Erythroblast (primary cell): ENCODE measurements at regions not wholly inside any gene's neighbourhood (a gene's known extent, or its start where the extent isn't known, plus 50 kb on each side); places are given as distances from the start of the nearest gene placed in this dataset.
"Not testable (repeated sequence)": the region's sequence is repeated elsewhere in the genome, so short reads cannot be mapped to it uniquely, and the experiment has no call there.

Experiments
- DNase-seq, 2 experiments: peaks; one replicate each; lab custom pipeline; 2025; lab: John Stamatoyannopoulos, UW
- GATA1 ChIP-seq: IDR thresholded peaks from 2 replicates; pipeline ENCODE4 v1.6.1; 2011; ENCODE audit warnings: low read depth, mild to moderate bottlenecking, control low read depth, low read length, moderate library complexity
- POLR2A ChIP-seq: IDR thresholded peaks from 2 replicates; pipeline ENCODE4 v1.6.1; 2011; ENCODE audit warnings: mild to moderate bottlenecking, low read length

GRCh38 chr9:13816837-13817236 lies 497.1 kb downstream of the NFIB start:
- TF ChIP-seq GATA1, result no peak
- TF ChIP-seq POLR2A, result no peak
- no peak for DNase-seq

GRCh38 chr9:13814647-13815400 lies 499.1 kb downstream of the NFIB start:
- TF ChIP-seq POLR2A (no peak), GATA1 (no peak)
- DNase-seq, result no peak

DNA sequence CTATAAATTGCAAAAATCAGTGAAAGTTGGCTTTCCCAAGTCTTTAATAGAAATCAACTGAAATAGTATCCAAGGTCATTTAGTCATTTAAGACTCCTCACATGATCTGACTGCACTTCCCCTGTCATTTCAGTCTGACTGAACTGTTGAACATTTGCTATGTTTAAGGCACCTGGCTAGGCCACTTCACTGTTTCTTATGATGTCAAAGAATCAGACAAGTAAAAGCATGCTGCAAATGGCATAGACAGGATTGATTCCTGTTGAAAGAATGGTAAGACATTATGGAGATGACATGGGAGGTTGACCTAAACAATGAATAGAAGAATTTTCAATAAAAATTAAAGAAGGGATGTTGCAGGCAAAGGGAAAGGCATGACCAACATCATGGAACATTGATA lies 502.1 kb downstream of the NFIB start:
- no peak for TF ChIP-seq POLR2A
- TF ChIP-seq GATA1, result no peak
- no peak for DNase-seq

DNA sequence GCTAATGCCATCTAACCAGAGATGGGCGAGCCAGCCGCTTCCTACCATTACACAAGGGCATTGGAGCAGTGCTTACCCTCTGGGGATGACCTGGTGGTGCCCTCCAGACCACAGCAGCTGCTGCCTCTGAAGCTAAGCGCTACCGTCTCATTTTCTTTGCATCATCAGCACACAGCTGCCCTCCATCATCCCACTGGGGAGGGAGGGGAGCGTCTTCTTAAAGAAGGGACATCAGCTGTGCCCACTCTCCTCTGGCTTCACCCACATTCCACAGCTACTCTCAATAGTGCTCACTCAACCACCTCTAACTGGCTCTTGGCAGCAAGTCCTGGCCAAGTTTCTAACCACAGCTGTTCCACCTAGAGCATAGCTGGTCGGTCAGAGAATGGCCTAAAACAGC lies 503.4 kb downstream of the NFIB start:
- no peak for DNase-seq
- TF ChIP-seq POLR2A, result no peak
- TF ChIP-seq GATA1, result no peak

DNA sequence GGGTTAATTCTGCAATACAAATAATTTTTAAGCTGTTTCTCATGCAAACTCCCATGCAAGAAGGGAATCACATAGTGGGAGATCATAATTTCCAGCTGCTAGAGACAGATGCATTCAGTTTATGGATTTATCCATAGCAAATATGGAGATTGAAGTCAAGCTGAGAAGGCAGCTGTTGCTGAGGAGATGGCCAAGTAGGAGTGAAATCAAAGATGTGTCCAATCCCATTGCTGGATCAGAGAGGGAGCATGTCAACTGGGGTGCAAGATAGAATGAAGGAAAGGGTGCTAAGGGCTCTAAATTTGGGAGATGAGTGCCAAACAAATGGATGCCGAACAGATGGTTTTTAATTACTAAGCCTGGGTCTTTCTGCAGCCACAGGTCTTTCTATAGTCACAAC lies 504.5 kb downstream of the NFIB start:
- no peak for DNase-seq
- TF ChIP-seq GATA1 (no peak), POLR2A (no peak)

DNA sequence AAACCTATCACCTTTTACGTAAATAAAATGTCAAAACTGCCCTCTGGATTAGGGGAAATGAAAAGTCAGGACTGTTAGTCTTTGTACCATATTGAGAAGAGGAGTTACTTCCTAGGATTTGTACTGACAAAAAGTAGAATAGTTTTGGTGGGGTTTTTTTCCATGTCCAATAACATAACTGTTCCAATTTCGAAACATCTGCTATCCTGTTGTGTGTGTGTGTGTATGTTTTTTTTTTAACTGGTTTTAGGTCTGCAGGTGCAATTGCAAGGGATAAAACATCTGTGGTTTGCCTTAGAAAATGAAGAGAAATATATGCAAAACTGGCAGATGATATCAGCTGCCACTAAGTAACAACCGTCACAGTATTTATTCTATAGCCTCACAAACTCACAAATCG lies 506.8 kb downstream of the NFIB start:
- no peak for DNase-seq
- no peak for TF ChIP-seq GATA1
- no peak for TF ChIP-seq POLR2A

GRCh38 chr9:13806714-13807113 lies 507.2 kb downstream of the NFIB start:
- no peak for DNase-seq
- TF ChIP-seq POLR2A, result no peak
- no peak for TF ChIP-seq GATA1

- DNase-seq, result no peak
- TF ChIP-seq GATA1 (no peak), POLR2A (no peak)
These were observed 508.4 kb downstream of the NFIB start for GRCh38 chr9:13805546-13805945.

DNA sequence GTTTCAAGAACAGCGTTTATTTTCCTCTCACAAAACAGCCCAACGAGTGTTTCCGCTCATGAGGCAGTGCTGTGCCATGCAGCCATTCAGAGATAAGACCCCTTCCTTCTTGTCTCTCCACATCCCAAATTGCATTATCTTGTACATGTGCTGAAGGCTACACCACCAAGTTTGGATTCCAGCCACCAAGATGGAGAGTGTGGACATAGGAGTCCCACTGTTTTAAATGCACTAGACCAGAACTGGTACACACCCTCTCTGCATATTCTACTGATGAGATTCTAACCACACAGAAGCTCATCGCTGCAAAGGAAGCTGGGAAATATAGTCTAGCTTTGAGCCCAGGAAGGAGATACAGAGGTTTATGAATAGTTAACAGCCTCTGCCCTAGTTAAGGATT lies 509.4 kb downstream of the NFIB start:
- no peak for TF ChIP-seq POLR2A
- TF ChIP-seq GATA1, result no peak
- DNase-seq, result no peak

GRCh38 chr9:13800776-13801175 lies 513.2 kb downstream of the NFIB start:
- no peak for DNase-seq
- TF ChIP-seq POLR2A (no peak), GATA1 (no peak)

- not testable (repeated sequence) for DNase-seq
These were observed 516.2 kb downstream of the NFIB start for GRCh38 chr9:13797701-13798100.

DNA sequence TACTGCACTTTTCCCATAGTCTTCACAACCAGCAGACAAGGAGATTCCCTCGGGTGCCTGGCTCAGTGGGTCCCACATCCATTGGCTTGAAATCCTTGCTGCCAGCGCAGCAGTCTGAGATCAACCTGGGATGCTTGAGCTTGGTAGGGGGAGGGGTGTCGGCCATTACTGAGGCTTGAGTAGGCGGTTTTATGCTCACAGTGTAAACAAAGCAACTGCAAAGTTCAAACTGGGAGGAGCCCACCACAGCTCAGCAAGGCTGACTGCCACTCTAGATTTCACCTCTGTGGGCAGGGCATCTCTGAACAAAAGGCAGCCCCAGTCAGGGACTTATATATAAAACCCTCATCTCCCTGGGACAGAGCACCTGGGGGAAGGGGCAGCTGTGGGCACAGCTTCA lies 512.3 kb upstream of the MPDZ start:
- DNase-seq, result no peak
- TF ChIP-seq GATA1 (no peak), POLR2A (no peak)

DNA sequence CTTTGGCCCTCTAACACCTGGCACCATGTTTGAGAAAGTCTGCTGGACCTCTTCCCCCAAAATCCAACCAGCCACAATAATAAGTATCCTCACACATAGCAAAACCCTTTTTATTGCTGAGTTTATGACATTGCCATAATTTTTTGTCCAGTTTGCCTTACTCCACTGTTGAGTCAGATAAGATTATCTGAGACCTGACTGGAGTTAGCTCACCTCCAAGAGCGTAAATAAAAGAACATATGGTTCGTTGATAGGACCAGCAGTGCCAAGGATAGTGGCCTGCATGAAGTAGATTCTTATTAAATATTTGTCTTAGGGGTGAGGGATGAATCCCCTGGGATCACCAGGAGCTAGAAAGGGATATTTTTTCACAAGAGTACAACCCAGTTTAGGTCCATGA lies 510.6 kb upstream of the MPDZ start:
- TF ChIP-seq GATA1, result no peak
- no peak for TF ChIP-seq POLR2A
- DNase-seq, result no peak

DNA sequence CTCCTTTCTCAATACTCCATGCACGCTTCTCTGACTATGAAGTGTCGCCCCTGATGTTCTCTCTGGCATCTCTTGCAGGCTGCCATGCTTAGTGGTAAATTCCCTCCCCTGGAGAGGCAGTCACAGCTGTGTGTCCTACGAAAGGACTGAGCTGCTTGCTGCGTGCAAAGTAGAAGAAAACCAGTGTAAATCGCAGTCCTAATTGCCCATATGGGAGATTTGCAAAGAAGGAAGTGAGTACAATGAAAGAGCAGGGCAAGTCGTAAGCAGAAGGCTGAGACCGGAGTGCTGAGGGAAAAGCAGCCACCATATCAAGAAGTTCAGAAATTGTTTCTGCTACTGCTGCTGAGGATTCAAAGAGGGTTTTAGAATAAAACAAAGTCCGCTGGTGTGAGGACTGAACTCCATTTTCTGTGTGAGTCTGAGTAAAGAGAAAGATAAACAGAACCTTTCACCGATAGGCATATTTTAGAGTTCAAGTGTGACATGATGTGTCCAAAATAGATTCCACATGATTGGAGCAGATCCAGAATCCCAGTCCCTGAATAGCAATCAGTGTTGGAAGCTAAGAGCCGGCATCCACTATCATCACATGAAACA lies 507.8 kb upstream of the MPDZ start:
- TF ChIP-seq GATA1, result no peak
- no peak for TF ChIP-seq POLR2A
- DNase-seq, result no peak

DNA sequence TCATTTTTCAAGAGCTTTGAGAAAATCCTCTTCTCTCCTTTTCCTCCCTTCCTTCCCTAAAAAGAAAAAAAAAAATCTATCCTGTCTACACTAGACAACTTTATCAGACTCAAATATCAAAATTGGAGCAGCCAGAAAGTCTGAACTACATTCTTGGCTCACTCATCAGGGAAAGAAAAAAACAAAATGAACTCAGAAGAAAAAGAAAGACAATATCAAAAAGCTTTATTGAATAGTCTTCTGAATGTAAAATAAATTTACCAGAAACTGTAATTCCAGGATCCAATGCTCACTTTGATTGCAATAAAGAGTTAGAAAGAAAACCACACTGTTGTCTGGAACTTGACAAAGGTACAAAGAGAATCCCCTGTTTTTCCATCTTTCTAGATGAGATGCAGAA lies 507.2 kb upstream of the MPDZ start:
- no peak for DNase-seq
- TF ChIP-seq POLR2A, result no peak
- TF ChIP-seq GATA1, result no peak

DNA sequence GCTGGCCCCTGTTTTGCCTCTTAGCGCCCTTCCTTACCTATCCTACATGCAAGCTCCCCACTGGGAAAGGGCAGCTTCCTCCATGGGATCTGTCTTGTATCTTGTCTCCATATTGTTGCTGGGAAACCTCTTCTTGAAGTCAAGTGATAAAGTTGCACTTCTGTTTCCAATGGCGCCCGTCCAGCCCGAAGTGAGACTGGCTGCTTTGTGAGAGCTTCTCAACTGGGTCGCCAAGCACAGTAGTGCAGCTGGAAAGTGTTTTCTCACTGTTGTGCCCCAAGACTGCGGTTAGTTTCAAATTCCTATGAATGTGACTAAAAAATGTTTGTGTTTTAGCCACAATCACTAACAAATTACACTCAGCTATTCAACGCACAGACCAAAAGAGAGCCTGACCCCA lies 506.6 kb upstream of the MPDZ start:
- TF ChIP-seq GATA1 (no peak), POLR2A (no peak)
- no peak for DNase-seq
